HL-60 (cell line): ENCODE measurements at regions not wholly inside any gene's neighbourhood (a gene's known extent, or its start where the extent isn't known, plus 50 kb on each side); places are given as distances from the start of the nearest gene placed in this dataset.

ENCODE experiments used
- DNase-seq, 2 experiments: peaks; one replicate each; pipeline ENCODE4 v3.0.0-alpha.2; 2010 to 2020; ENCODE audit warnings: low read depth in 1 of 2, low spot score in 1 of 2
- H3K27ac ChIP-seq: fragments of 250-450 bp; sonication (Bioruptor Pico); replicated peaks from 2 replicates; pipeline ENCODE4 v1.5.1; 2020; ENCODE audit warnings: mild to moderate bottlenecking, moderate library complexity
- H3K27me3 ChIP-seq: fragments of 250-450 bp; sonication (Bioruptor Pico); 2 replicates; pipeline ENCODE4 v1.5.1; 2021; ENCODE audit warnings: mild to moderate bottlenecking, moderate library complexity; ENCODE audit not compliant: insufficient read depth, poor library complexity, severe bottlenecking
- H3K4me3 ChIP-seq: replicated peaks from 2 replicates; pipeline ENCODE4 v1.5.1; 2011; ENCODE audit warnings: mild to moderate bottlenecking, control low read depth, low read length; ENCODE audit not compliant: insufficient read depth
- CTCF ChIP-seq: IDR thresholded peaks from one replicate; pipeline ENCODE4 v1.5.1; 2011; ENCODE audit warnings: low read length, control low read depth, inconsistent platforms; ENCODE audit not compliant: insufficient read depth
- GABPA ChIP-seq: IDR thresholded peaks from 2 replicates; pipeline ENCODE4 v1.6.1; 2012; ENCODE audit warnings: low read depth
- POLR2AphosphoS5 ChIP-seq: IDR thresholded peaks from 2 replicates; pipeline ENCODE4 v1.6.1; 2012; ENCODE audit warnings: low read depth
- SPI1 ChIP-seq: IDR thresholded peaks from 2 replicates; pipeline ENCODE4 v1.6.1; 2012; ENCODE audit warnings: low read depth, mild to moderate bottlenecking, borderline replicate concordance
- TF ChIP-seq, protein P1 (sequence below): IDR thresholded peaks from 2 replicates; pipeline ENCODE4 v1.6.1; 2012; ENCODE audit warnings: low read depth; ENCODE audit not compliant: insufficient replicate concordance

DNA sequence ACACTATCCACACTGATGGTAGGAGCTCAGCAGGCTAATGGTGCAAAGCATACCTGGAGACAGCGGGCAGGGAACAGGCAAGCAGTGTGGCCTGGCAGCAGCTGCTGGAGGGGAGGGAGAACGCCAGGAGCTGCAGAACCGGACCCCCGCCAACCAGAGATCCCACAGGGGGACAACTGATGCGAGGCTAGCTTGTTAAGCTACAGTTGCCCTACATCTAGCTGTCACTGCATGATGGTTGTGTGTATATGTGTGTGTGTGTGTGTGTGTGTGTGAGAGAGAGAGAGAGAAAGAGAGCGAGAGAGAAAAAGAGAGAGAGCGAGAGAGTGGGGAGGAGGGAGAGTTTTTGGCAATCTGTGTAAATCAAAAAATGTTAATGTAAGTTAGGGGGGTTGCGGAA lies 69.7 kb upstream of the NHSL1 start:
- peaks cover 14% of the 10 kb centered on the region for H3K27me3 ChIP-seq
- H3K4me3 ChIP-seq: no peak overlapping the region
- no peak overlapping the region for H3K27ac ChIP-seq
- TF ChIP-seq SPI1 (no peak), GABPA (no peak)
- TF ChIP-seq, protein P1, sequence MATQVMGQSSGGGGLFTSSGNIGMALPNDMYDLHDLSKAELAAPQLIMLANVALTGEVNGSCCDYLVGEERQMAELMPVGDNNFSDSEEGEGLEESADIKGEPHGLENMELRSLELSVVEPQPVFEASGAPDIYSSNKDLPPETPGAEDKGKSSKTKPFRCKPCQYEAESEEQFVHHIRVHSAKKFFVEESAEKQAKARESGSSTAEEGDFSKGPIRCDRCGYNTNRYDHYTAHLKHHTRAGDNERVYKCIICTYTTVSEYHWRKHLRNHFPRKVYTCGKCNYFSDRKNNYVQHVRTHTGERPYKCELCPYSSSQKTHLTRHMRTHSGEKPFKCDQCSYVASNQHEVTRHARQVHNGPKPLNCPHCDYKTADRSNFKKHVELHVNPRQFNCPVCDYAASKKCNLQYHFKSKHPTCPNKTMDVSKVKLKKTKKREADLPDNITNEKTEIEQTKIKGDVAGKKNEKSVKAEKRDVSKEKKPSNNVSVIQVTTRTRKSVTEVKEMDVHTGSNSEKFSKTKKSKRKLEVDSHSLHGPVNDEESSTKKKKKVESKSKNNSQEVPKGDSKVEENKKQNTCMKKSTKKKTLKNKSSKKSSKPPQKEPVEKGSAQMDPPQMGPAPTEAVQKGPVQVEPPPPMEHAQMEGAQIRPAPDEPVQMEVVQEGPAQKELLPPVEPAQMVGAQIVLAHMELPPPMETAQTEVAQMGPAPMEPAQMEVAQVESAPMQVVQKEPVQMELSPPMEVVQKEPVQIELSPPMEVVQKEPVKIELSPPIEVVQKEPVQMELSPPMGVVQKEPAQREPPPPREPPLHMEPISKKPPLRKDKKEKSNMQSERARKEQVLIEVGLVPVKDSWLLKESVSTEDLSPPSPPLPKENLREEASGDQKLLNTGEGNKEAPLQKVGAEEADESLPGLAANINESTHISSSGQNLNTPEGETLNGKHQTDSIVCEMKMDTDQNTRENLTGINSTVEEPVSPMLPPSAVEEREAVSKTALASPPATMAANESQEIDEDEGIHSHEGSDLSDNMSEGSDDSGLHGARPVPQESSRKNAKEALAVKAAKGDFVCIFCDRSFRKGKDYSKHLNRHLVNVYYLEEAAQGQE: no peak
- DNase-seq: no peak

GRCh38 chr6:138569554-138569953 lies 70.3 kb upstream of the NHSL1 start:
- Histone ChIP-seq H3K27me3 (peaks cover 14% of the 10 kb centered on the region), H3K4me3 (no peak overlapping the region)

GRCh38 chr6:138569970-138570724 lies 70.9 kb upstream of the NHSL1 start:
- no peak for DNase-seq
- Histone ChIP-seq H3K4me3 (no peak overlapping the region), H3K27me3 (peaks cover 14% of the 10 kb centered on the region)

More at GRCh38 chr6:138569554-138569953, 70.3 kb upstream of the NHSL1 start:
- no peak overlapping the region for H3K27ac ChIP-seq
- DNase-seq: no peak
- TF ChIP-seq POLR2AphosphoS5 (no peak), CTCF (no peak), GABPA (no peak), SPI1 (no peak)
- TF ChIP-seq, protein P1: no peak

More at GRCh38 chr6:138569970-138570724, 70.9 kb upstream of the NHSL1 start:
- no peak for TF ChIP-seq GABPA
- TF ChIP-seq, protein P1: no peak
- TF ChIP-seq CTCF: no peak
- no peak for TF ChIP-seq POLR2AphosphoS5
- TF ChIP-seq SPI1: no peak
- H3K27ac ChIP-seq: no peak overlapping the region
